ENCODE measurements at regions not wholly inside any gene's neighbourhood (a gene's known extent, or its start where the extent isn't known, plus 50 kb on each side); places are given as distances from the start of the nearest gene placed in this dataset.

DNA sequence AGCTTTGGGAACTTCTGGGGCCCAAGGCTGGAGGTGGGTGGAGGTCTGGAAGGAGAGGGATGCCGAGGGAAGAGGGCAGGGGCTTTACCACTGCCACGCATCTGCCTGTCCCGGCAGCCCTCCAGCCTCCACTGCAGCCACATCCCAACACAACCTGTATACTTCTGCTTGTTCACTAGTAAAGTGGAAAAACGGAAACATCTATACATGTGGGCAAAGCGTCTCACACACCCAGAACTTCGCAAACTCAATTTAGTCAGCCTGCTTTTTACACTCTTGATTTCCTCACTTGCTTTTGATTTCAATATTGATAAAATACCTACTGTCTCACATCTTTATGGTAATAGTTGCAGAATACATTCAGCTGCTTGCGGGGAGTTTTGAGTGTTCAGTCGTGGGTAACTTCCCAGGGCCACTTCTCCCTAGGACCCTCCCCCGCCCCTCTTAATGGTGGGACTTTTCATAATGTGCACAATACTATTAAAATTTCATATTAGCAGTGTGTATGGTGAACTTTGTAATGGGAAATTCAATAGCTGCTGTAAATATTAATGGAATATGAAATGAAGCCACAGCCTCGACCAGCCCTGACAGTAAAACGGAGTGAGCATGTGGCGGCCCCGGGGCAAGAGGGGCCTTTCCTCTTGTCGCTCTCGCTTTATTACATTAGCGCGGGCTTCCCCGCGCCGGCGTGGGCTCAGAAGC, 85.2 kb downstream of the NR2F2 start:
- no peak for DNase-seq

DNA sequence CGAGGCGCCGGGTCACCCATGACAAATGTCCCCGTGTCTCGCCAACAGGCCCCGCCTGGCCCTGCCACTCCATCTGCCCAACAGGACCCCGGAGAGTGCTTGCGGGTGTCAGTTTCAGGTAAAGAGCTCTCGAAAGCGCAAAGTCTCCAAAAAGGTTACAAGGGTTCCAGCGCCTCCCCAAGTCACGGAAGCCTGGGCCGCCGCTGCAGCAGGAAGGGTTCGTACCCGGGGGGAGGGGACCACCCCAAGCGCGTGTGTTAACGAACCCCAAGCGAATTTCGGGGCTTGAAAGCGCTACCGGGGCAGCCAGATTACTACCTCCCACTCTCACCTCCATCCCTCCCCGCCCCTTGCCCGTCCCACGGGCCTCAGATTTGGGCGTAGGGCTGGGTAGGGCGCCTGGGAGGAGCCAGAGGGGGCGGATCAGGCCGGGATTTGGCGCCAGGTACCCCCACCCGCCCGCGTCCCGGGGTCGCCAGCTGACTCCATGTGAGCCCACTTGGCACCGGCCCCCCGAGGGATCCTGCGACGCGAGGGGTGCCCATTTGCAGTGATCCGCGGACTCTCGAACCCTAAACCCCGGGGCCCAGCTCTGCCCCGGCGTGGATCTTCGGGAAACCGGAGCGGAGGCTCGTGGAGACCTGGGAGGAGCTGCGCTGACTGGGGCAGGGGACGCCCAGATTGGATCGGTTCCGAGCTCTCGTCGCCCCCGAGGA, 85.9 kb downstream of the NR2F2 start:
- no peak for DNase-seq

GRCh38 chr15:96416934-96417759, 86.6 kb downstream of the NR2F2 start:
- DNase-seq: peak; percentile 11

GRCh38 chr15:96417760-96418130, 87.2 kb downstream of the NR2F2 start:
- DNase-seq: no peak

DNA sequence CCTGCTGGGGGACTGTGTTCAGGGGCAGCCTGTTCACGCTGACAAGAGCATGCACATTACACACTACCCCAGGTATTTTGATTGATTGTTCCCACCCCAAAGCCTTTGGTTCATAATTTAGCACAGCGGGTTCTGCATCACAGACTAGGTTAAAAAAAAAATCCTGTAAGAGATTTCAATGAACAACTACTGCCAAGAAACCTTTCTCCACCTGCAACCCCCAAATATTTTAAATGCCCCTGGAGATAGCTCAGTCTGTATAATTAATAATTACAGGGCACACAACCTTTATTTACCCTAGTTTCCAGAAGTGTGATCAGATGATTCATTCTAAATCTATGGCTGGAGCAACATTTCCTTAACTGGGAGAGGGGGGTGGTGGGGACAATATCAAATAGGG, 87.6 kb downstream of the NR2F2 start:
- peak; percentile 60 for DNase-seq

- DNase-seq: no peak
These were observed 90.7 kb downstream of the NR2F2 start for GRCh38 chr15:96421178-96421601.

GRCh38 chr15:96422125-96422524, 91.6 kb downstream of the NR2F2 start:
- DNase-seq: no peak

- no peak for DNase-seq
These were observed 94.2 kb downstream of the NR2F2 start for GRCh38 chr15:96424674-96425073.

DNA sequence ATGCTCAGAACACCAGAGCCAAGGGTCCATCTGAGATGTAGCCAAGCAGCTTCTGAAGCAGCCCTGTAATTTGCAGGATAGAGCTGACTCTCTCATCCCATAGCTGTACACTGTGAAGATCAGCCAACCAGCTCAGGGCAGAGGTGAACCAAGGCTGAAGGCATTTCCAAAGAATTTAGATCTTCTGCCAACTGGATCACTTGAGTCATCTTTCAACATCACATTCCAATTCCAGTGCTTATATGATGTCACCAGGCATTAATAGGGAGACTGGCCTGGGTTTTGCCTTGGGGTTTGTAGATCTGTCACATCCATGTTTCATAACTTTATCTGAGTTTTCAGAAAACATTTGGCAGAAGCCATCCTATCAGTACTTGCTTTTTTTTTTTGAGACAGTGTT, 98.2 kb downstream of the NR2F2 start:
- no peak for DNase-seq

DNA sequence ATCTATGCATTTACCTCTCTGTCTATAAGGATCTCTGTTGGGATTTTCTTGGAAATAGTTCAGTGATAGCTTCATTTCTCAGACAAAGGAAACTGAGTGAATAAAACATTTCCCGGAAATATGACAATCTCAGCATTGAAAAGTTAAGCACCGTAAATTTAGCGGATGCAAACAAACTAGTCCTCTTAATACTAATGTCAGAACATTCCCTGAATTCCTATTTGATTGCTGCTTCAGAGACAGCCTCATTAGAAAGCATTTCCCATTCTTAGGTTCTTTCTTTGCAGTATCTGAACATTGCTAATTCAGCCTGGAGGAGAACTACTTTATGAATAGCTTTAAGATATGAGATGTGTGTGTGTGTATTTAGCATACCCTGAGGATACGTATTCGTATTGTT, 101.3 kb downstream of the NR2F2 start:
- DNase-seq: no peak

GRCh38 chr15:96435022-96435421, 104.5 kb downstream of the NR2F2 start:
- no peak for DNase-seq

GRCh38 chr15:96435841-96436240, 105.3 kb downstream of the NR2F2 start:
- no peak for DNase-seq

DNA sequence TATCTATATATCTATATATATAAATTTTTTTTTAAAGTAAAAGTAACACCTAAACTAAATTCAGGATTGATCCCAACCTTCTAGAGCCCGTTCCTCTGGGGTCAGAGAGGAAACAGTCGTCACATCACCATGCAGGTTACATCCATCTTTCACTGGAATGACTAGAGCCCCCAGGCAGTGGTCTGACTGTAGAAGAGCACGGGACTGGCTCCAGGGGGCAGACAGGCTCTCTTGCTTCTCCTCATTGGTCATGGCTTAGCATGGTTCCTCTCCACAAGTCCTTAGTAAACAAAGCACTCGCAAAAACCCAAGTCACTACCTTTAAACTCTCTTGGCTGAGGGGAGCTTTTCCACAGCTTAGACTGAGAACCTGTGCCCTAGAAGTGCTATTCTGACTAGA, 110.5 kb downstream of the NR2F2 start:
- DNase-seq: no peak

DNA sequence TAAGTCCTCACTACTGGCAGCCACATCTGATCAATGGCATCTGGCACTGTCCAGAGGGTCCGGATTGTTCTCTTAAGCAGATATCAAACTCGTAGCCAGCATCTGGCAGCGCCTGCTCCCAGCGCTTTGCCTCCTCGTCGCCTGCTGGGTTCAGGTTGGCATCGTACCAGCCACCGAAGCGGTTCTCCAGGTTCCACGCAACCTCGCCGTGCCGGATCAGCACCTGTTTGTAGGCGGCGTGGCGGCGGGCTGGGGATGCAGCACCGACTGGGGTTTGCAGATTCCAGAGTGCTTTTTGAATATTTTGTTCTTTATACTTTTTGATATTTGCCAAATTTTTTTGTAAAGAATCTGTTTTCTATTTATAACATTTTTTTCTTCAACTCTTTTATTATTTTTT, 111.6 kb downstream of the NR2F2 start:
- DNase-seq: no peak

GRCh38 chr15:96444865-96445264, 114.4 kb downstream of the NR2F2 start:
- no peak for DNase-seq

DNA sequence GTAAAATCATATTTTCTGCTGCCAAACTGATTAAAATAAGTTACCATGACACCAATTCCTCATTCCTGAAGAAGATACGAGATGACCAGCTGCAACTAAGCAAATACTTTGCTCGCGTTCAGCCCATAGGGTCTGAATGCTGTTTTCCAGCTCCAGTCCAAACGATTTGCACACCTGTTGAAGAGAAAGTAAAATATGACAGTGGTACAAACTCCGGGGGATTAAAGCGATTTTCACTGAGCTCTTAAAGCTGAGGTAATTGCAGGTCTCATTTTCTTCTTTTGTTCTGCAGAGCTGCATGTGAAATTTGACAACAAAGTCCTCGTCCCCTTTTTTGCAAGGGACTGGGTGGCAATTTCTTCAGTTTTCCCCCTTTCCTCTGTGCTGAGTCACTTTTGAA, 118.4 kb downstream of the NR2F2 start:
- peak; percentile 41 for DNase-seq

- no peak for DNase-seq
These were observed 127.3 kb downstream of the NR2F2 start for GRCh38 chr15:96457841-96458240.

GRCh38 chr15:96460106-96460505, 129.6 kb downstream of the NR2F2 start:
- no peak for DNase-seq

DNA sequence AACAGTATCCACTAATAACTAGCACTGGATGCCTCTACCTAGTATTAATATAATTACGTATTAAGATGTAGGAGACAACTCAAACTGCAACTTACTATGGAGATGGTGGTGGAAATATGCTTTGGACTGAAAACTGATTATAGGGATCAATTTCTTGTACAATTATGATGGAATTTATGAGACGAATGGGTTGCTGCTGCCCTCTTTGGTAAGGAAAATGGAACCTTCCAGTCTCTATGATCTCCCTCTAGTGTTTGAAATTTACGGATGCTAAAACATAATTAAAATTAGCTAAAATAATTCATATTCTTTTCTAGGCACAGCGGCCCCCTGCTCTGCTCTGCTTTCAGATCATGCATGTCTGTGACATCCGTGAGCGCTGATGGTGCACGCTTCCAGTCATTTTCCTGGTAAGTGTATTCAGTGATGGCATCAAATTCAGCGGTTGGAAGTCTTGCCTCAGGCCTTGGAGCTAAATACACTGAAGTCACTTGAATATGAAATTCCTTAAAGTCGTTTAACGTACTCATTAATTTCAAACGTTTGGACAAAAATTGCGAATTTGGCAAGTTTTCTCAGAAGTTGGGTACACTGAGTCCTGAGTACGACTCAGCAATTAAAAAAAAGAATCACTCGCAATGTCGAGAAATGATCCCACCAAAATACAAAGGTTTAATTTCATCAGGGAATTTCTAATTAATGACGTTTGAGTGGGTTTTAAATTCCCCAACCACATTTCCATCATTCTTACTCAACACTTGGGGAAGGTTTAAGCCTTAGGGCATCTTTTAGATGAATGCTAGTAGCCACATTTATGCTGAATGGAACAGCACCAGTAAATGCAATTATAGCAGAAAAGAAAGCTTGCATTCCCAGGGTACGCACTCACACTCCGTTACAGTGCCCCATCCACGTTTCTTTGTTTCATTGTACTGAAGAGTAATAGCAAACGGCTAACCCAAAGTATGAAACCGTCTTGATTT, 132.6 kb downstream of the NR2F2 start:
- DNase-seq: no peak

DNA sequence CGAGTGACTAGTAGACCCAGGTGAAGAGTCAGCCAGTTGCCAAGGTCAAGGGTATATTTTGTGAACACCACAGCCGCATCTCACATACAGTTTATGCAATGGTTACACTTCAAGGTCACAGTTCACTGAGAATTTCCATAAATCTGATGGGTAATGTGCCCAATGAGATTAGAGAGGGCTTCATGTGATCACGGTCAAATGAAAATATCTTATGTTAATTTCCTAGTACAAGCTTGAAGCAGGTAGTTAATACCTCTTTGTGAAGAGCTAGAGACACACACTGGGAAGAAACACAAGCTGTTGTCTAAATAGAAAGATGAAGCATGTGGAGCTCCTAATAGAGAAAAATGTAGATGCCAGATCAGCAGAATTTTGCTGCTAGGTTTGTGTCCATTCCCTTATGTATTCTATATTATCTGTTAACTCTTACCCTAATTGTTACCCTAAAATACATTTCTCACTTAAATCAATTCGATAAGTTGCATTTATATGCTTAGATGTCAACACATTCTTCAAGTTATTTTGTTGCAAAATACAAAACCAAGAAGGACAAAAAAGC, 136.0 kb downstream of the NR2F2 start:
- DNase-seq: no peak

- no peak for DNase-seq
These were observed 137.5 kb downstream of the NR2F2 start for GRCh38 chr15:96468036-96468435.

GRCh38 chr15:96470681-96471310, 140.3 kb downstream of the NR2F2 start:
- DNase-seq: no peak
